Vagina (tissue), 2 donors: ENCODE measurements at regions not wholly inside any gene's neighbourhood (a gene's known extent, or its start where the extent isn't known, plus 50 kb on each side); places are given as distances from the start of the nearest gene placed in this dataset.
"Not testable (repeated sequence)": the region's sequence is repeated elsewhere in the genome, so short reads cannot be mapped to it uniquely, and the experiment has no call there.

ENCODE experiments used
- DNase-seq, 2 donors: peaks; one replicate each; pipeline ENCODE4 v3.0.0-alpha.2; 2017; ENCODE audit errors: extremely low spot score in 2 of 2
- H3K27ac ChIP-seq: fragments of 200-600 bp; sonication (generic); one replicate; pipeline ENCODE4 v1.5.1; 2019
- H3K27me3 ChIP-seq: fragments of 200-600 bp; sonication (generic); one replicate; pipeline ENCODE4 v1.5.1; 2019
- H3K36me3 ChIP-seq, 2 donors: fragments of 200-600 bp; sonication (generic); one replicate each; pipeline ENCODE4 v1.5.1; 2017 to 2019
- H3K4me1 ChIP-seq: fragments of 200-600 bp; sonication (generic); one replicate; pipeline ENCODE4 v1.5.1; 2019
- H3K4me3 ChIP-seq, 2 donors: fragments of 200-600 bp; sonication (generic); 1 replicate in 1 of 2; 2 replicates in 1 of 2; pipeline ENCODE4 v1.5.1; 2016 to 2019
- H3K9me3 ChIP-seq: fragments of 200-600 bp; sonication (generic); one replicate; pipeline ENCODE4 v1.5.1; 2019
- POLR2A ChIP-seq, 2 donors: fragments of 450-650 bp; IDR thresholded peaks; one replicate each; pipeline ENCODE4 v1.6.1; 2017; ENCODE audit warnings: antibody characterized with exemption in 2 of 2, mild to moderate bottlenecking in 2 of 2, moderate library complexity in 2 of 2
- POLR2AphosphoS5 ChIP-seq, 2 donors: sonication (generic); formaldehyde crosslinking; IDR thresholded peaks; one replicate each; pipeline ENCODE4 v1.9.0; 2017; ENCODE audit warnings: antibody characterized with exemption in 2 of 2, mild to moderate bottlenecking in 2 of 2, low read depth in 1 of 2; ENCODE audit not compliant: insufficient read depth in 1 of 2
- intact Hi-C: fragments of 100-400 bp; cut with DNase I; formaldehyde crosslinking; loops from one replicate; pipeline ENCODE4 v1.15.1; 2023
- TF ChIP-seq, protein P1 (sequence below), 3 experiments: fragments of 450-650 bp in 2 of 3; fragments of 200-600 bp in 1 of 3; sonication (generic) in 1 of 3; IDR thresholded peaks; one replicate each; pipeline ENCODE4 v1.5.1; 2017 to 2019; ENCODE audit warnings: antibody characterized with exemption in 3 of 3, mild to moderate bottlenecking in 2 of 3, moderate library complexity in 2 of 3

- TF ChIP-seq POLR2A (IDR thresholded peaks at IDR 0.05) (no peak), POLR2AphosphoS5 (IDR thresholded peaks at IDR 0.05; ENCODE audit: insufficient read depth in 1 of 2, low read depth in 1 of 2) (no peak)
- TF ChIP-seq, protein P1, sequence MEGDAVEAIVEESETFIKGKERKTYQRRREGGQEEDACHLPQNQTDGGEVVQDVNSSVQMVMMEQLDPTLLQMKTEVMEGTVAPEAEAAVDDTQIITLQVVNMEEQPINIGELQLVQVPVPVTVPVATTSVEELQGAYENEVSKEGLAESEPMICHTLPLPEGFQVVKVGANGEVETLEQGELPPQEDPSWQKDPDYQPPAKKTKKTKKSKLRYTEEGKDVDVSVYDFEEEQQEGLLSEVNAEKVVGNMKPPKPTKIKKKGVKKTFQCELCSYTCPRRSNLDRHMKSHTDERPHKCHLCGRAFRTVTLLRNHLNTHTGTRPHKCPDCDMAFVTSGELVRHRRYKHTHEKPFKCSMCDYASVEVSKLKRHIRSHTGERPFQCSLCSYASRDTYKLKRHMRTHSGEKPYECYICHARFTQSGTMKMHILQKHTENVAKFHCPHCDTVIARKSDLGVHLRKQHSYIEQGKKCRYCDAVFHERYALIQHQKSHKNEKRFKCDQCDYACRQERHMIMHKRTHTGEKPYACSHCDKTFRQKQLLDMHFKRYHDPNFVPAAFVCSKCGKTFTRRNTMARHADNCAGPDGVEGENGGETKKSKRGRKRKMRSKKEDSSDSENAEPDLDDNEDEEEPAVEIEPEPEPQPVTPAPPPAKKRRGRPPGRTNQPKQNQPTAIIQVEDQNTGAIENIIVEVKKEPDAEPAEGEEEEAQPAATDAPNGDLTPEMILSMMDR (IDR thresholded peaks at IDR 0.05): no peak
- Histone ChIP-seq H3K4me1 (no peaks in the 10 kb centered on the region), H3K9me3 (no peaks in the 10 kb centered on the region), H3K27ac (no peak overlapping the region), H3K4me3 (no peak overlapping the region), H3K36me3 (no peaks in the 10 kb centered on the region), H3K27me3 (no peaks in the 10 kb centered on the region)
- intact Hi-C loops: no loop called here
- no peak for DNase-seq
Measured at GRCh38 chr2:230636684-230637271, 75.9 kb upstream of the CAB39 start.

GRCh38 chr2:230637486-230637885, 75.2 kb upstream of the CAB39 start:
- H3K4me1 ChIP-seq, H3K27me3 ChIP-seq, H3K4me3 ChIP-seq, H3K36me3 ChIP-seq, H3K9me3 ChIP-seq, DNase-seq, intact Hi-C loops, H3K27ac ChIP-seq: not testable (repeated sequence)

GRCh38 chr2:230640540-230641011, 72.1 kb upstream of the CAB39 start:
- Histone ChIP-seq H3K9me3 (no peaks in the 10 kb centered on the region), H3K27me3 (no peaks in the 10 kb centered on the region), H3K36me3 (no peaks in the 10 kb centered on the region), H3K4me3 (no peak overlapping the region), H3K27ac (no peak overlapping the region), H3K4me1 (no peaks in the 10 kb centered on the region)
- DNase-seq: no peak
- no peak for TF ChIP-seq POLR2A (IDR thresholded peaks at IDR 0.05)
- no peak for TF ChIP-seq POLR2AphosphoS5 (IDR thresholded peaks at IDR 0.05; ENCODE audit: insufficient read depth in 1 of 2, low read depth in 1 of 2)
- TF ChIP-seq, protein P1 (IDR thresholded peaks at IDR 0.05): no peak
- intact Hi-C loops: no loop called here

GRCh38 chr2:230642966-230643365, 69.7 kb upstream of the CAB39 start:
- Histone ChIP-seq H3K27ac (no peak overlapping the region), H3K9me3 (no peaks in the 10 kb centered on the region), H3K27me3 (no peaks in the 10 kb centered on the region), H3K4me1 (no peaks in the 10 kb centered on the region), H3K36me3 (no peaks in the 10 kb centered on the region), H3K4me3 (no peak overlapping the region)
- DNase-seq: no peak
- intact Hi-C loops: no loop called here
- TF ChIP-seq POLR2AphosphoS5 (IDR thresholded peaks at IDR 0.05; ENCODE audit: insufficient read depth in 1 of 2, low read depth in 1 of 2): no peak
- no peak for TF ChIP-seq POLR2A (IDR thresholded peaks at IDR 0.05)
- TF ChIP-seq, protein P1 (IDR thresholded peaks at IDR 0.05): no peak

GRCh38 chr2:230643576-230644291, 68.9 kb upstream of the CAB39 start:
- DNase-seq: no peak
- no peak overlapping the region for H3K27ac ChIP-seq
- H3K4me1 ChIP-seq: no peaks in the 10 kb centered on the region

More at GRCh38 chr2:230643576-230644291, 68.9 kb upstream of the CAB39 start:
- H3K4me3 ChIP-seq: no peak overlapping the region
- intact Hi-C loops: no loop called here
- H3K36me3 ChIP-seq: no peaks in the 10 kb centered on the region
- H3K9me3 ChIP-seq: no peaks in the 10 kb centered on the region
- TF ChIP-seq, protein P1 (IDR thresholded peaks at IDR 0.05): no peak
- no peak for TF ChIP-seq POLR2A (IDR thresholded peaks at IDR 0.05)
- H3K27me3 ChIP-seq: no peaks in the 10 kb centered on the region
